HG02938 (cell line): ENCODE measurements at regions not wholly inside any gene's neighbourhood (a gene's known extent, or its start where the extent isn't known, plus 50 kb on each side); places are given as distances from the start of the nearest gene placed in this dataset.
A peak's percentile ranks its signal among the peaks of the same experiment; 100 is the strongest.
"Not testable (repeated sequence)": the region's sequence is repeated elsewhere in the genome, so short reads cannot be mapped to it uniquely, and the experiment has no call there.

Source experiments
- ATAC-seq: cut with Tn5 transposase; IDR thresholded peaks from one replicate; pipeline ENCODE4 v1.9.1; 2021; ENCODE audit warnings: mild to moderate bottlenecking, moderate library complexity; ENCODE audit not compliant: unreplicated experiment

GRCh38 chr7:69182596-69183467 lies 415.4 kb upstream of the AUTS2 start:
- no peak for ATAC-seq

- no peak for ATAC-seq
Measured at GRCh38 chr7:69184339-69184738, 413.9 kb upstream of the AUTS2 start.

GRCh38 chr7:69185170-69185569 lies 413.1 kb upstream of the AUTS2 start:
- ATAC-seq: no peak

GRCh38 chr7:69186974-69187373 lies 411.3 kb upstream of the AUTS2 start:
- no peak for ATAC-seq

GRCh38 chr7:69187824-69188333 lies 410.4 kb upstream of the AUTS2 start:
- no peak for ATAC-seq

- no peak for ATAC-seq
Measured at GRCh38 chr7:69189406-69189805, 408.9 kb upstream of the AUTS2 start.

- no peak for ATAC-seq
Measured at GRCh38 chr7:69190025-69190424, 408.2 kb upstream of the AUTS2 start.

GRCh38 chr7:69190763-69191162 lies 407.5 kb upstream of the AUTS2 start:
- no peak for ATAC-seq

- ATAC-seq: peak; percentile 80
Measured at GRCh38 chr7:69192134-69192533, 406.1 kb upstream of the AUTS2 start.

GRCh38 chr7:69193061-69193460 lies 405.2 kb upstream of the AUTS2 start:
- no peak for ATAC-seq

- no peak for ATAC-seq
Measured at GRCh38 chr7:69196593-69196992, 401.7 kb upstream of the AUTS2 start.

- ATAC-seq: no peak
Measured at GRCh38 chr7:69198250-69198649, 400.0 kb upstream of the AUTS2 start.

GRCh38 chr7:69199041-69199440 lies 399.2 kb upstream of the AUTS2 start:
- ATAC-seq: no peak

- no peak for ATAC-seq
Measured at GRCh38 chr7:69199661-69200060, 398.6 kb upstream of the AUTS2 start.

GRCh38 chr7:69203871-69204270 lies 394.4 kb upstream of the AUTS2 start:
- ATAC-seq: no peak

- ATAC-seq: no peak
Measured at GRCh38 chr7:69204943-69205342, 393.3 kb upstream of the AUTS2 start.

GRCh38 chr7:69205581-69205980 lies 392.7 kb upstream of the AUTS2 start:
- ATAC-seq: no peak

- ATAC-seq: no peak
Measured at GRCh38 chr7:69208276-69208675, 390.0 kb upstream of the AUTS2 start.

GRCh38 chr7:69208848-69209247 lies 389.4 kb upstream of the AUTS2 start:
- peak; percentile 93 for ATAC-seq

GRCh38 chr7:69211336-69211735 lies 386.9 kb upstream of the AUTS2 start:
- ATAC-seq: no peak

GRCh38 chr7:69211739-69212138 lies 386.5 kb upstream of the AUTS2 start:
- ATAC-seq: peak; percentile 47

- no peak for ATAC-seq
Measured at GRCh38 chr7:69213878-69214277, 384.4 kb upstream of the AUTS2 start.

- not testable (repeated sequence) for ATAC-seq
Measured at GRCh38 chr7:69215516-69215915, 382.8 kb upstream of the AUTS2 start.
